NCI-H510A (cell line): ENCODE measurements at regions not wholly inside any gene's neighbourhood (a gene's known extent, or its start where the extent isn't known, plus 50 kb on each side); places are given as distances from the start of the nearest gene placed in this dataset.
A peak's percentile ranks its signal among the peaks of the same experiment; 100 is the strongest.

ENCODE experiments used
- DNase-seq: peaks from one replicate; lab custom pipeline; 2025; lab: John Stamatoyannopoulos, UW

DNA sequence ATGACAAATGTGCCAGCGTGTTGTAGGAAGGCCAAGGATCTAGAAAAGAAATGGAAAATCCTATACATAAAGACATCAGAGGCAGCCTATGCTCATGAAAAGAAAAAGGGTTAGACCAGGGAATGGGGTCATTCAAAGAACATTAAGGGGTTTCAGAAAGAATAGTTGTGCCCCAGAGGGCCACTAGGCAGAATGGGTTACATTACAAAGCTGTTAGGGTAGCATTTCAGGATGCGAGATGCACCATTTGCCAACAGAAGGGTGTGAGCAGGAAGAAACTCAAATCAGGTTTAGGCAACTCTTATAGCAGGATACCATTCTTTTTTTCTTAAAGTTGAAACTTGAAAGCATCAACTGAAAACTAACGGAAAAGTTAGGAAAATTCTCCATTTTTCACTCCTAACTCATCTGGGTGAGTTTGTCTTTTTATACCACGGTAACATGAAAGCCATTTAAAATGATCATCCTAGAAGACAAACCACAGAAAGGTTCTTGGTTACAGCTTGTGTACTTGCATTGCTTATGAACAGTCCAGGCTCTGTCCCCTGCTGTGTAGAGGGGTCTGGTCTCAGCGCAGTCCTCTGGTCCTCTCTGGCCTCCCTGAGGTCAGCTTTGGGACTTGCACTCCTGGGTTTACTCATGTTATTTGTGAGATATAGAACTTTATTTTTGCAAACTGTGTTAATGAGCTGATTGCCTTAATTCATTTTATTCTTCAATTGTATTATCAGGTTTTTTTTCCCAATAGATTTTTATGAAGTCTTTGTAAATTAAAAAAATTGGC lies 209.1 kb downstream of the DACT1 start:
- DNase-seq: no peak

DNA sequence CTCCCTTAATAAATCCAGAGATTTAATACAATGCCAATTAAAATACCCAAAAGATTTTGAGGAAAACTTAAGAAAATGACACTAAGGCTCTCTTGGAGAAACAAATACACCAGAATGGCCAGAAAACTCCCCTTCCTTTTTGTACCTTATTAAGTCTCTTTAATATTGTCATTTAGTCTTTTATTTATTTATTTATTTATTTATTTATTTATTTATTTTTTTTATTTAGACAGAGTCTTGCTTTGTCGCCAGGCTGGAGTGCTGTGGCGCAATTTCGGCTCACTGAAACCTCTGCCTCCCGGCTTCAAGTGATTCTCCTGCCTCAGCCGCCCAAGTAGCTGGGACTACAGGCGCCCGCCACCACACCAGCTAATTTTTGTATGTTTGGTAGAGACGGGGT lies 210.6 kb downstream of the DACT1 start:
- no peak for DNase-seq

GRCh38 chr14:58849601-58850000 lies 211.8 kb downstream of the DACT1 start:
- DNase-seq: no peak

- no peak for DNase-seq
These were observed 212.2 kb downstream of the DACT1 start for GRCh38 chr14:58850011-58850410.

GRCh38 chr14:58861586-58861985 lies 223.8 kb downstream of the DACT1 start:
- DNase-seq: no peak

GRCh38 chr14:58862416-58863160 lies 224.8 kb downstream of the DACT1 start:
- no peak for DNase-seq

DNA sequence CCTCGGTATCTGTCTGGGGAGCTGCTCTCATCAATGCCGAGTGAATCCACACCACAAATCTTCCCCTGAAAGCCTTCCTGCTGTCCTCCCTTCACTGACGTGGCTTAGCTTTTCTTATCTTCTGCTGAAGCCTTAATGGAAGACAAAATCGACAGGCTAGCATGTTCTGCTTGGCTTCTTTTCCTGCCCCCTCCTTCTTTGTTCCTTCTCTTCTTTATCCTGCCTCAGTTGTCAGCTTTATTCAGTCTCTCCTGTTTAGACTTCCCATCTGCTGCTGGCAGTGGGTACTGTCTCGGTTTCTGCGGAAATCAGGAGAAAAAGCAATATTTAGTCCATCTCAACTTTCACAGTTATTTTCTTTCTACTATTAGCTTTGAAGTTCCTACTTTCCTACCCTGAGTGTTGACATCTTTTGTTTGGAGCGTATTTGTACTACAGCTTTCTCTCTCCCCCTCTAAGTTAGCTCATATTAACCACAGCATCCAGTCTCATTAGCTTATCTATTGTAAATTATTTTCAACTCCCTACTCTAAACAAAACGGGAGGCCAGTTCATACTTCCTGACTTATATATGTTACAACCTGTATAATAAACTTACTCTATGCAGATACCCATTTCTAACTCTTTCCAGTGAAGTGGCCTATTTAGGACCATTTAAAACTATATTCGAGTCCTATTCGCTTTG lies 226.0 kb downstream of the DACT1 start:
- no peak for DNase-seq

DNA sequence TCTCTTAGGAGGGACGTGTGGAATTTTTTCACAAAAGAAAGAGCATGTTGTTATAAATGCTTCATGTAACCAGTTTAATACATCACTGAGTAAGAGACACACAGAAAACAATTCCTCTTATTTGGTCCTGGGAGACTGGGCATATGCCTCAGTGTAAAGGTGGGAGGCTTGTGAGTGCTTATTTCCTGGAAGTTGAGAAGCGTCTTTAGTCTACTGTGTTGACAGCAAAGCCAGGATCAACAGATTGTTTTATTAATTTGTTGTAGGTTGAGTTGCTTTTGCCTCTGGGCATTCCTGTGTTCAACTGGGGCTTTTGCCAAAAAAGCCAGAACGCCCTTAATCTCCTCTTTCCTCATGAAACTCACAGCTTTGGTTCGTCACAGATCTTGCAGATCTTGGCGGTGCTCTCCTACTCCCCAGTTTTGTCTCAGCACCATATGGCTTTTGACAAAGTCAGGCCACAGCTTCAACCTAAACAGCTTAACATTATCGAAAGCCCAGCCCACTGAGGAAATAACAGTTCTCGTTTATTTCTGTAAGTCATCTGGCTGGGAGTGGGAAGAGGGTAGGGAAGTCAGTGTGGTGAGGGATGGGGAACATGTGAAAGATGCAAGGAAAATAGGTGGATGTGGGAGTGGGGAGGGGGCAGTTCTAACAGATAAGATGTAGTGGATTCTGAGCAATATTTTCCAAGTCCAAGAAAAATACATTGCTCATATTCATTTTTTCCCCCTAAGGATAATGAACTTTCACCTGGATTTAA lies 227.2 kb downstream of the DACT1 start:
- no peak for DNase-seq

DNA sequence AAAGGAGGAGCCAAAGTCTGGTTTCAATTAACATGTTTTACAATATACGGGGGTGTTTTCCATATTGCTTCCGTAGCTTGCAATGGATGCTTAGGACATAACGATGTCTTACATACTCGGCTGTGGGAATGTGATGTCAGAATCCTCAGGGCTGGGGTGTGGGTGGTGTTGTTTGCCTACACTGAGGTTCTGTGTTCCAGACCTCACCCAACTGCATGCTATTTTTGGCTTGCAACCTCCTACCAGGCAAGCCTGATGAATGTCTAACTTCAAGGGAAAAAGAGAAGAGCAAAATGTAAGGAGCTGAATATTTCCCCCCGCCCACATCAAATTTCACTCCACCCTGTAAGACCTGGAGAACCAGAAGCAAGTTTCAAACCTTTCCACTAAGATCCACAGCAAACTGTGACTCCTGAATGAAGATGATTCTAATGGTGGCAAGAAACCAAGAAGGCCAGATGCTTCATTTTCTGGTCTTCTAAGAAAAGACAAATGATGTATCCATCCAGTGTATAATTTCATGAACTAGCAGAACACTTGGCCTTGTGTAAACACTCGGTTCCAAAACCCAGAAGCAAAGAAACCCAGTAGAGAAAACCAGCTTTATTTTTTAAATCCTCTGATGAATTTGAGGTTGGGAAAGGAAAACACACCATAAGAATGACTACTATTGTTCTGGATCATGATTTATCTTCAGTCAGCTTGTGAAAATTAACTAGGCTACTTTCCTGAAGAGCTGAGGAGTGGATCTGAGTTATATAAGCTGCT lies 227.9 kb downstream of the DACT1 start:
- DNase-seq: no peak

- no peak for DNase-seq
These were observed 228.6 kb downstream of the DACT1 start for GRCh38 chr14:58866391-58866790.

DNA sequence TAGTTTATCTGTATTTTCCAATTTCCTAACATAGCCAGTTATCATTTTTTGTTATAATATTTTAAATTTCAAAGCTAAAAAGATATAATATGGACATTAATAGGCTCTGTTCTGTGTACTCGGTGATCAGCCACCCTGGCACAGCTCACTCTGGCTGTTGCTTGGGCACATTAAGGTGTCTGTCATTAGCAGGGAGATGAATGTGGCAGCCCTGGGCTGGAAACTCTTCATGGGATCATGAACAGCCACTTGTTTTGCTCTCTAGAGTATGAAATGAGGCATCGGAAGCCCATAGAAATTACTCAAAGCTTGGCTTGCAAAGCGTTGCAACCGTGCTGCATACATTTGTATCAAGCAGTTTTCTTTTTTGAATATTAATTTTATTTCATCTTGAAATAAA lies 233.2 kb downstream of the DACT1 start:
- DNase-seq: no peak

- no peak for DNase-seq
These were observed 233.8 kb downstream of the DACT1 start for GRCh38 chr14:58871573-58871972.

GRCh38 chr14:58872061-58872460 lies 234.3 kb downstream of the DACT1 start:
- DNase-seq: no peak

DNA sequence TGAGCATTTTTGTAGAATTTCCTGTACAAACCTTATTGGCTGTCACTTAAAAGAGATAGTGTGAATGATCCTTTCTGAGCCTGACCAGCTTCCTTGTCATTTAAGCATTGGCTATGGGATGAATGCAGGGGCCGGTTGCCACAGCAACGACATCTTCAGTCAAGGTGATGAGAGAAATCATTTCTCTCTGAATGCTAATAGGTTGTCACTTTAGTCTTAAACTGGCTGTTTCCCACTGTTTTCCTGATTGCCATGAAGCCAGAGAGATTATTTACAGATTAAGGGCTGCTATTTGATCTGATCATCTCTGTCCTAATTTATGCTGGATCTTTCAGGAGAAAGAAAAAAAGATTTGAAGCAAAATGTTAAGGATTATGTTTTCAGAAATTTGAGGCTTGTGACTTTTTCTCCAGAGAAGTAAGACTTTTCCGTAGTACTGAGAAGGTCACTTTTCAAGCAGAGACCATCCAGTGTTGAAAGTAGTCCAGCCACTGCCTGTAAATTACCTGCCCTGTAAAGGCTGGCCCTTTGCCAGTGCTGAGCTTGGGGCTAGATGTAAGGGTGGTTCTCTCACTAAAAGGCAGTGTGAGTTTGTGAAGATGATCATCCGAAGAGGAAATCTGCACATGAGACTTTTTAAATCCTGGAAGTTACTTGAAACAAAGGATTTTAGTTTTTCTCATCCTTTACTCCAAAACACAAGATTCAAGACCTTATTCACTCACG lies 235.6 kb downstream of the DACT1 start:
- peak; percentile 5 for DNase-seq

- no peak for DNase-seq
These were observed 237.9 kb downstream of the DACT1 start for GRCh38 chr14:58875613-58876012.

- DNase-seq: no peak
These were observed 238.8 kb downstream of the DACT1 start for GRCh38 chr14:58876608-58877007.

DNA sequence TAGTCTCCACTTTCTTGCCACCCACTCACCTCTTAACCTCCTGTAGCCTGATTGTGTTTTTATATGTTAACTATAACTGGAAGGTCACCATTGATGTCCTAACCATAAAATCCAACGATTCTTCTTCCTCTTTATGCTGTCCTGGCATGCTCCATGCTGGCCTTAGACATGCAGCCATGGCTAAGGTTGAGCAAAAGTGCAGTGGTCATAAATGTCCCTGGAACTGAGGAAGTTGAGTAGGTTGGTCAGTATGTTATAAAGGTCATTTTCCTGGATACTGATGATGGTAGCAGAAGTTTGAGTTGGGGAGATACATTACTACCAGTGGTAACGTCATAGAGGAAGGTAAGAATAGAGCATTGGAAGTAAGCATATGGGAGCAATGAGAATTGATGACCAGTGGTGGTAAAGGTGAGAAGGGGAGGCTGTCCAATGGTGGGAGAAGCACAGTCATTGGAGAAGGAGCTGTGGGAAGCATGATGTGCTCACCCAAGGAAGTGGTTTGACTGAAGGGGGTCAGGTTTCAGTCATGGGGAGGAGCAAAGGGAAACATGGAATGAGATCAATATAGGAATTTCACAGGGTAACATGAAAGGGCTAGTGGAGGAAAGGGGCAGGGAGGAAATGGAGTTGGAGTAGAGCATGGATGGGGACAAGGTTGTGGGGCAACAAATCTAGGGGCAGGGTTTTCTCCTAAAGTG lies 240.8 kb downstream of the DACT1 start:
- no peak for DNase-seq

GRCh38 chr14:58881433-58881832 lies 243.7 kb downstream of the DACT1 start:
- DNase-seq: no peak

DNA sequence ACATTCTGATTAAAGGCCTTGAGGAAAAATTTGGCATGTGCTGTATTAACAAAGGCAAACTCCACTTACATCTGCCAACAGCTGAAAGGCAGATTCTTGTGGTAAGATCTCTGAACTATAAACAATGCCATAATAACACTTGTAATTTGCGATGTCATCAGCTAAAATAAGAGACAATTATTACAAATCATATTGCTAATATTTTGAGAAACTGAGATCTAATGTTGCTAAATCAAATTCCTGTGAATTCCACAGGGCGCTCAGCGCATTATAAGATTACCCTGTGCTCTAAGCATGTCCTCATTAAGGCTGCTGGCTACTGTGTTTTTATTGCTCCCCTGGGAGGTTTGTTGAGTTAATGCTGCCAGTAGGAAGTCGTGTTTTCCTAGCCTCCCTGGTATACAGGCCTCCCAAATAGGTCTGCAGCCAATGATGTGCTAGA lies 244.8 kb downstream of the DACT1 start:
- DNase-seq: no peak

DNA sequence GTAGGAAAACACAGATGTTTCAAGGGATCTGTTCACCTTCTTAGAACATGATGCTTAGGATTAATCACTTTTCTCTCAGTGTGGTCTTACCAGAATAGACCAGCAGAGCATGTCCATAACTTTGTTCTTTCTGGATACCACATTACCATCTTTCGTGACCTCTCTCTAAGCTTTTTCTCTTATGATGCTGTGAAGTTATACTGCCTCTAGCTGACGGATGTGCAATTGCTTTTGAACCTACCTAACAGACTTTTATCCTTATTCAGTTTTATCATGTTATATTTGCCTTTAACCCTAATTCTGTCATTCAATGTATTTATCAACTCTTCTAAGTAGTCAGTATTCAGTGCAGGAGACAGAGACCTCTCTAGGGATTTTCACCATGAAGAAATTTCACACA lies 246.7 kb downstream of the DACT1 start:
- no peak for DNase-seq
